ENCODE measurements at regions not wholly inside any gene's neighbourhood (a gene's known extent, or its start where the extent isn't known, plus 50 kb on each side); places are given as distances from the start of the nearest gene placed in this dataset.
A peak's percentile ranks its signal among the peaks of the same experiment; 100 is the strongest.

GRCh38 chrX:94041881-94042280 is 367.9 kb downstream of the FAM133A start:
- DNase-seq = no peak

- no peak for DNase-seq
Observed at GRCh38 chrX:94045724-94046123, 371.7 kb downstream of the FAM133A start.

GRCh38 chrX:94051926-94052325 is 377.9 kb downstream of the FAM133A start:
- no peak for DNase-seq

GRCh38 chrX:94053575-94053974 is 379.6 kb downstream of the FAM133A start:
- no peak for DNase-seq

- no peak for DNase-seq
Observed at GRCh38 chrX:94057385-94057784, 383.4 kb downstream of the FAM133A start.

GRCh38 chrX:94058728-94059382 is 384.8 kb downstream of the FAM133A start:
- DNase-seq = peak; percentile 1

GRCh38 chrX:94065091-94065490 is 391.1 kb downstream of the FAM133A start:
- no peak for DNase-seq

GRCh38 chrX:94089149-94089548 is 415.1 kb downstream of the FAM133A start:
- no peak for DNase-seq

- no peak for DNase-seq
Observed at GRCh38 chrX:94097868-94098267, 423.9 kb downstream of the FAM133A start.

- no peak for DNase-seq
Observed at GRCh38 chrX:94107981-94108380, 434.0 kb downstream of the FAM133A start.

- DNase-seq = no peak
Observed at GRCh38 chrX:94114362-94114761, 440.4 kb downstream of the FAM133A start.

- DNase-seq = no peak
Observed at GRCh38 chrX:94121799-94122198, 447.8 kb downstream of the FAM133A start.

- DNase-seq = no peak
Observed at GRCh38 chrX:94123062-94123461, 449.1 kb downstream of the FAM133A start.

- DNase-seq = no peak
Observed at GRCh38 chrX:94162971-94163370, 489.0 kb downstream of the FAM133A start.

- no peak for DNase-seq
Observed at GRCh38 chrX:94178145-94178788, 504.3 kb downstream of the FAM133A start.

- DNase-seq = no peak
Observed at GRCh38 chrX:94204524-94204923, 530.5 kb downstream of the FAM133A start.

GRCh38 chrX:94216738-94217137 is 542.7 kb downstream of the FAM133A start:
- DNase-seq = no peak

- DNase-seq = no peak
Observed at GRCh38 chrX:94252211-94252610, 578.2 kb downstream of the FAM133A start.

- DNase-seq = no peak
Observed at GRCh38 chrX:94256396-94256795, 582.4 kb downstream of the FAM133A start.

- DNase-seq = no peak
Observed at GRCh38 chrX:94265323-94265722, 591.3 kb downstream of the FAM133A start.

GRCh38 chrX:94288325-94288724 is 614.3 kb downstream of the FAM133A start:
- DNase-seq = no peak

- no peak for DNase-seq
Observed at GRCh38 chrX:94288972-94289371, 615.0 kb downstream of the FAM133A start.

- DNase-seq = no peak
Observed at GRCh38 chrX:94302446-94302845, 628.4 kb downstream of the FAM133A start.

- no peak for DNase-seq
Observed at GRCh38 chrX:94329182-94329581, 655.2 kb downstream of the FAM133A start.

Measured in muscle of arm (tissue), 1 donor.